ENCODE measurements at regions not wholly inside any gene's neighbourhood (a gene's known extent, or its start where the extent isn't known, plus 50 kb on each side); places are given as distances from the start of the nearest gene placed in this dataset.

GRCh38 chr1:184813528-184814089, 59.0 kb upstream of the EDEM3 start:
- DNase-seq = no peak

DNA sequence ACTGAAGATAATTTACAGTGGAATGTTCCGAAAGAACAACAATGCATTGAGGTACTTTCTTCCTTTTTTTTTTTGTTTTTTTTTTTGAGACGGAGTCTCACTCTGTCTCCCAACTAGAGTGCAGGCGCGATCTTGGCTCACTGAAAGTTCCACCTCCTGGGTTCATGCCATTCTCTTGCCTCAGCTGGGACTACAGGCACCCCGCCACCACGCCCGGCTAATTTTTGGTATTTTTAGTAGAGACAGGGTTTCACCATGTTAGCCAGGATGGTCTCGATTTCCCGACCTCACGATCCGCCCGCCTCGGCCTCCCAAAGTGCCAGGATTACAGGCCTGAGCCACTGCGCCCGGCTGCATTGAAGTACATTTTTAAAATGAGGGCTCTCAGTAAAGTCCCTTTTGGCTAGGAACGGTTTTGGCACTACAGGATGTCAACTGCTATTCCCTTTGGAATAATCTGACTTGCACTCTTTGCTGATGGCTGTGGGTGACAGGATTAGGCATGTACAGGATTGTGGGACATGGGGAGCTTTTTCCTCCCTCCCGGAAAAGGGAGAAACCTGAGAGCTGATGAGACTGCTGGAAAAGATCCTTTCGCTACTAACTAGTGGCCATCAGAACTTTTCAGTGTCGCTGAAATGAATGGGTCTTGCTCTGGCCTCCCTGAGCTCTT, 56.9 kb upstream of the EDEM3 start:
- no peak for DNase-seq

GRCh38 chr1:184810735-184811343, 56.2 kb upstream of the EDEM3 start:
- no peak for DNase-seq

- no peak for DNase-seq
Observed at GRCh38 chr1:184806296-184806721, 51.7 kb upstream of the EDEM3 start.

GRCh38 chr1:184805667-184806295, 51.1 kb upstream of the EDEM3 start:
- DNase-seq = peak; percentile 89
